WERI-Rb-1 (cell line): ENCODE measurements at regions not wholly inside any gene's neighbourhood (a gene's known extent, or its start where the extent isn't known, plus 50 kb on each side); places are given as distances from the start of the nearest gene placed in this dataset.

Source experiments
- DNase-seq: peaks from one replicate; pipeline ENCODE4 v3.0.0-alpha.2; 2020
- H3K27ac ChIP-seq: fragments of 250-450 bp; sonication (Bioruptor Pico); 2 replicates; pipeline ENCODE4 v1.5.1; 2020; ENCODE audit warnings: mild to moderate bottlenecking, moderate library complexity
- H3K27me3 ChIP-seq: fragments of 250-450 bp; sonication (Bioruptor Pico); 2 replicates; pipeline ENCODE4 v1.5.1; 2021; ENCODE audit warnings: mild to moderate bottlenecking, low read depth, moderate library complexity; ENCODE audit not compliant: insufficient read depth, severe bottlenecking
- H3K36me3 ChIP-seq: fragments of 250-450 bp; sonication (Bioruptor Pico); 2 replicates; pipeline ENCODE4 v1.5.1; 2020; ENCODE audit warnings: mild to moderate bottlenecking, moderate library complexity
- H3K4me3 ChIP-seq: 2 replicates; pipeline ENCODE4 v1.5.1; 2011; ENCODE audit warnings: low read depth, mild to moderate bottlenecking, control low read depth, low read length
- H3K9me3 ChIP-seq: fragments of 250-450 bp; sonication (Bioruptor Pico); 2 replicates; pipeline ENCODE4 v1.5.1; 2021; ENCODE audit warnings: mild to moderate bottlenecking, moderate library complexity; ENCODE audit not compliant: severe bottlenecking
- CTCF ChIP-seq: IDR thresholded peaks from 2 replicates; pipeline ENCODE4 v1.5.1; 2011; ENCODE audit warnings: low read depth, mild to moderate bottlenecking, control low read depth, inconsistent platforms, low read length

- H3K27me3 ChIP-seq, result no peaks in the 10 kb centered on the region
- H3K4me3 ChIP-seq, result no peak overlapping the region
- no peak overlapping the region for H3K27ac ChIP-seq
- peak; percentile 77 for DNase-seq
- H3K36me3 ChIP-seq, result no peaks in the 10 kb centered on the region
- H3K9me3 ChIP-seq, result no peaks in the 10 kb centered on the region
- TF ChIP-seq CTCF, result no peak
Observed at GRCh38 chr13:99624936-99625540, 123.8 kb downstream of the TM9SF2 start.

GRCh38 chr13:99620806-99621205, 119.5 kb downstream of the TM9SF2 start:
- TF ChIP-seq CTCF, result no peak
- H3K4me3 ChIP-seq, result no peak overlapping the region
- H3K9me3 ChIP-seq, result no peaks in the 10 kb centered on the region
- H3K36me3 ChIP-seq, result no peaks in the 10 kb centered on the region
- H3K27me3 ChIP-seq, result no peaks in the 10 kb centered on the region
- no peak for DNase-seq
- no peak overlapping the region for H3K27ac ChIP-seq

GRCh38 chr13:99619207-99619606, 117.9 kb downstream of the TM9SF2 start:
- no peak overlapping the region for H3K27ac ChIP-seq
- no peak for TF ChIP-seq CTCF

GRCh38 chr13:99617474-99618255, 116.4 kb downstream of the TM9SF2 start:
- Histone ChIP-seq H3K9me3 (no peaks in the 10 kb centered on the region), H3K4me3 (no peak overlapping the region), H3K27me3 (no peaks in the 10 kb centered on the region), H3K36me3 (no peaks in the 10 kb centered on the region), H3K27ac (no peak overlapping the region)
- peak; percentile 72 for DNase-seq
- TF ChIP-seq CTCF, result peak; percentile 97

More at GRCh38 chr13:99619207-99619606, 117.9 kb downstream of the TM9SF2 start:
- Histone ChIP-seq H3K4me3 (no peak overlapping the region), H3K9me3 (no peaks in the 10 kb centered on the region), H3K36me3 (no peaks in the 10 kb centered on the region), H3K27me3 (no peaks in the 10 kb centered on the region)
- DNase-seq, result no peak

GRCh38 chr13:99614465-99614885, 113.2 kb downstream of the TM9SF2 start:
- H3K27ac ChIP-seq, result no peak overlapping the region
- no peak overlapping the region for H3K4me3 ChIP-seq
- no peaks in the 10 kb centered on the region for H3K27me3 ChIP-seq
- no peaks in the 10 kb centered on the region for H3K36me3 ChIP-seq
- no peaks in the 10 kb centered on the region for H3K9me3 ChIP-seq
- peak; percentile 83 for TF ChIP-seq CTCF
- peak; percentile 80 for DNase-seq
